Adrenal gland (tissue), 9 donors: ENCODE measurements at regions not wholly inside any gene's neighbourhood (a gene's known extent, or its start where the extent isn't known, plus 50 kb on each side); places are given as distances from the start of the nearest gene placed in this dataset.

ENCODE experiments used
- DNase-seq, 7 donors: peaks; one replicate each; pipeline ENCODE4 v3.0.0-alpha.2; 2019 to 2020
- H3K27ac ChIP-seq, 5 donors: fragments of 200-600 bp; sonication (generic) in 4 of 5; 1 replicate in 3 of 5; 2 replicates in 2 of 5; pipeline versions ENCODE4 v1.5.1 to v1.8.0; 2016 to 2020; ENCODE audit warnings: mild to moderate bottlenecking in 1 of 5
- H3K27me3 ChIP-seq: fragments of 200-600 bp; 2 replicates; pipeline ENCODE4 v1.8.0; 2021
- H3K36me3 ChIP-seq, 2 donors: fragments of 200-600 bp; replicated peaks in 1 of 2; 1 replicate in 1 of 2; 2 replicates in 1 of 2; pipeline versions ENCODE4 v1.5.1 to v1.8.0; 2018 to 2022
- H3K4me1 ChIP-seq, 2 donors: fragments of 200-600 bp; replicated peaks in 1 of 2; 1 replicate in 1 of 2; 2 replicates in 1 of 2; pipeline versions ENCODE4 v1.5.1 to v1.8.0; 2018 to 2021
- H3K4me3 ChIP-seq, 4 donors: fragments of 200-600 bp; sonication (generic) in 3 of 4; one replicate each; pipeline ENCODE4 v1.5.1; 2016 to 2018
- H3K9me3 ChIP-seq, 3 donors: fragments of 200-600 bp; sonication (generic) in 1 of 3; replicated peaks in 1 of 3; 1 replicate in 2 of 3; 2 replicates in 1 of 3; pipeline versions ENCODE4 v1.5.1 to v1.8.0; 2016 to 2021
- POLR2A ChIP-seq, 2 donors: fragments of 450-650 bp; IDR thresholded peaks; one replicate each; pipeline ENCODE4 v1.6.1; 2017; ENCODE audit warnings: antibody characterized with exemption in 2 of 2, mild to moderate bottlenecking in 2 of 2, moderate library complexity in 1 of 2
- WGBS, 4 donors: extraction: QIAGEN DNeasy Blood & Tissue Kit in 2 of 4; methylation state at CpG; one replicate each; pipeline versions ENCODE4 v1.1.5 to v1.1.7; 2013 to 2017; 5-methylcytosine and 5-hydroxymethylcytosine counted together
- intact Hi-C, 2 donors: fragments of 100-400 bp; cut with DNase I; formaldehyde crosslinking; loops; one replicate each; pipeline versions ENCODE4 v1.14.1 to v1.15.0; 2022 to 2023
- TF ChIP-seq, protein P1 (sequence below), 6 experiments: fragments of 450-650 bp in 4 of 6; fragments of 200-600 bp in 2 of 6; sonication (generic) in 1 of 6; IDR thresholded peaks; 1 replicate in 5 of 6; 2 replicates in 1 of 6; pipeline versions ENCODE4 v1.5.1 to v1.8.0; 2016 to 2021; ENCODE audit warnings: antibody characterized with exemption in 6 of 6, mild to moderate bottlenecking in 2 of 6, moderate library complexity in 1 of 6
- donor health status: healthy with polysubstance abuse.
- donor health status: Bipolar disorder and iron deficiency.
- donor health status: DM: yes; HTN: yes; CAD: no.
- donor health status: DM: no; HTN: no; CAD: no.
- donor health status: DM: no; HTN: no; CAD: no.

DNA sequence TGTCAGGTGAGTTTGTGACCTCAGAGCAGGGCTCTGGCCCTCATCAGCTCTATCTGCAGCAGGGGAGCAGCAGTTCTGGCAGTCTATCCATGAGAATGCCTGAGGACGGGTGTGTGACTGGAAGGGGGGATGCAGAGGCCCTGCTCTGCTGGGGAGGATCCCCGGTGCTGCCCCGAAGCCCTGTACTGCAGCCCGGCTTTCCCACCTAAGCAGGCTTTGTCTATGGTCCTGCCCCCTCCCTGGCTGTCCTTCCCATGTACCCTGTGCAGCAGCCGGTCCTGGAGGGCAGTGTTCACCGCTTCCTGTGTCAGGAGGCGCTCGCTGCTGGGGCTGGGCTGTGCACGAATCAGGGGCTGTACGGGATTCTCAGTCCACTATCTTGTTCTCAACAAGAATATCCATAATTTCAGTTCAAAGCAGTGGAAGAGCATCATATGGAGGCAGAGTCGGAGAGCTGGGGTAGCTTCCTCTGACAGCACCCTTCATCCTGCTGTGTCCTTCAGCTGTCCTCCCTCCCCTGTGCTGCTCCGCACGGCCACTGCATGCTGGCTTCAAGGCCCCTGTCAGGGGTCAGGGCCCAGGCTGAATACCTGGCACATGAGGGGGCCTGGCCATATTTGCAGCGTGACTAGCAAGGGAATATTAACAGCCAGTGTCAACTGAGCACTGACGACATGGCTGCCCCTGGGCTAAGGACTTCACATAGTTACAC lies 125.2 kb downstream of the CTTN start:
- no peak for TF ChIP-seq POLR2A (IDR thresholded peaks at IDR 0.05)
- TF ChIP-seq, protein P1, sequence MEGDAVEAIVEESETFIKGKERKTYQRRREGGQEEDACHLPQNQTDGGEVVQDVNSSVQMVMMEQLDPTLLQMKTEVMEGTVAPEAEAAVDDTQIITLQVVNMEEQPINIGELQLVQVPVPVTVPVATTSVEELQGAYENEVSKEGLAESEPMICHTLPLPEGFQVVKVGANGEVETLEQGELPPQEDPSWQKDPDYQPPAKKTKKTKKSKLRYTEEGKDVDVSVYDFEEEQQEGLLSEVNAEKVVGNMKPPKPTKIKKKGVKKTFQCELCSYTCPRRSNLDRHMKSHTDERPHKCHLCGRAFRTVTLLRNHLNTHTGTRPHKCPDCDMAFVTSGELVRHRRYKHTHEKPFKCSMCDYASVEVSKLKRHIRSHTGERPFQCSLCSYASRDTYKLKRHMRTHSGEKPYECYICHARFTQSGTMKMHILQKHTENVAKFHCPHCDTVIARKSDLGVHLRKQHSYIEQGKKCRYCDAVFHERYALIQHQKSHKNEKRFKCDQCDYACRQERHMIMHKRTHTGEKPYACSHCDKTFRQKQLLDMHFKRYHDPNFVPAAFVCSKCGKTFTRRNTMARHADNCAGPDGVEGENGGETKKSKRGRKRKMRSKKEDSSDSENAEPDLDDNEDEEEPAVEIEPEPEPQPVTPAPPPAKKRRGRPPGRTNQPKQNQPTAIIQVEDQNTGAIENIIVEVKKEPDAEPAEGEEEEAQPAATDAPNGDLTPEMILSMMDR (IDR thresholded peaks at IDR 0.05) = no peak
- no peaks in the 10 kb centered on the region for H3K36me3 ChIP-seq
- no peak overlapping the region for H3K4me3 ChIP-seq
- no peaks in the 10 kb centered on the region for H3K9me3 ChIP-seq
- WGBS, 4 donors = 68 to 73% (median 73%) methylated on average over 5 to 15 of the region's 15 CpGs
- H3K27ac ChIP-seq = no peak overlapping the region
- H3K27me3 ChIP-seq = no peaks in the 10 kb centered on the region
- H3K4me1 ChIP-seq = no peaks in the 10 kb centered on the region
- DNase-seq = no peak
- intact Hi-C loops = no loop called here

DNA sequence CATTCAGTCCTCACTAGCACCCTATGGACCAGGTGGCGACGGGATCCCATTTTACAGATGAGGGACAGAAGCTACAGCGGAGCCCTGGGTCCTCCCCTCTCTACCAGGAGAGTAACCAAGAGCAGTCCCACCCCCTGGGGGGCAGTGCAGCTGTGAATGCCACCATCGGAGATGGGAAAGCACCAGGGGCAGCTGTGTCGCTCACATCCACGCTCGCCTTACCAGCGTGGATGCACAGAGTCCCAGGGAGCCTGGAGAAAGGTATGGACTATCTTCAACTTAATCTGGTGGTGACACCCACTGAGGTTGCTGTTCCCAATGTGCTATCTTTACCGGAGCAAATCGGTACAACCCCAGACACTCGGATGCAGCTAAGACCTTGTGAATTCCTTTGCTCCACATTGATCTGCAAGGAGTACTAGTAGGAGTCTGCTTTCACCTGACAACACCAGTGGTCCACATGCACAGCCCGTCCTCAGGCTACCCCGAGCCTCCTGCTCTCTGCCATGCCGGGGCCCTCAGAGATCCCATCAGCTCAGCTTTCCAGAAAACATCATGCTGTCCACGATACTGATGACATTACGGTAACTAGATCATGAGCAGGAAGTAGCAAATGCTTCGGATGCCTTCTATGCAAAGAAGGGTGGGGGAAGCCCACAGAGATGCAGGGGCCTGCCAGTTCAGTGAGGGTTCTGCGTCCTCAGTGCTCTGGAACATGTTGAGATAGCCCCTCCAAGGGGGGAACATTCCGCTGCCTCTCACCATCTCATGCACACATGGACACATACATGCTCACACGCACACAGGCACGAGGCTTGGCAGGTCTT lies 126.0 kb downstream of the CTTN start:
- no peak overlapping the region for H3K27ac ChIP-seq
- DNase-seq = no peak
- no peak overlapping the region for H3K4me3 ChIP-seq
- no peaks in the 10 kb centered on the region for H3K27me3 ChIP-seq
- no peaks in the 10 kb centered on the region for H3K4me1 ChIP-seq
- TF ChIP-seq POLR2A (IDR thresholded peaks at IDR 0.05) = no peak
- TF ChIP-seq, protein P1 (IDR thresholded peaks at IDR 0.05) = no peak
- intact Hi-C loops = no loop called here
- no peaks in the 10 kb centered on the region for H3K36me3 ChIP-seq
- WGBS, 4 donors = 73 to 90% (median 79%) methylated on average over 11 to 21 of the region's 21 CpGs
- H3K9me3 ChIP-seq = no peaks in the 10 kb centered on the region

DNA sequence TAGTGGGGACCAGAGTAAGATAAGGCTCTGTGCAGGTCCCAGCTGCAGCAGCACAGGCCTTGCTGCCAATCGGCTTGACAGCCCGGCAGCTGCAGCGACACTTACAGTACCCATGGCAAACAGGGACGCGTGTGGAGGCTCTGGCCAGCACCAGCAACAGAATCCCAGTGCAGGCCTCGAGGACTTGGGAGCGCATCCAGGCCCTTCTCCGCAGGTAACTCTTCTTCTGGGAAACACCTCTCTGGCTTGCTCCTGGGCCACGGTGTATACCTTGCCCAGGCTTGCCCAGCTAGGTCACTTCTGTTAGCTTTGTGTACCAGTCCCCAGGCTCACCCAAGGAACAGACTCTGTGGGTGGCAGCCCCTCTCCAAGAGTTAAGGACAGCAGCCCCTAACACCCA lies 126.7 kb downstream of the CTTN start:
- Histone ChIP-seq H3K4me1 (no peaks in the 10 kb centered on the region), H3K36me3 (no peaks in the 10 kb centered on the region), H3K27me3 (no peaks in the 10 kb centered on the region), H3K27ac (no peak overlapping the region), H3K9me3 (no peaks in the 10 kb centered on the region), H3K4me3 (no peak overlapping the region)
- TF ChIP-seq, protein P1 (IDR thresholded peaks at IDR 0.05) = no peak
- no peak for TF ChIP-seq POLR2A (IDR thresholded peaks at IDR 0.05)
- 84 to 93% (median 88%) methylated on average over 3 to 9 of the region's 9 CpGs for WGBS, 4 donors
- intact Hi-C loops = no loop called here
- DNase-seq = no peak

GRCh38 chr11:70525466-70525865 lies 127.1 kb downstream of the CTTN start:
- TF ChIP-seq POLR2A (IDR thresholded peaks at IDR 0.05) = no peak
- no peaks in the 10 kb centered on the region for H3K9me3 ChIP-seq
- no peaks in the 10 kb centered on the region for H3K36me3 ChIP-seq
- 87 to 91% (median 91%) methylated on average over 7 of the region's 7 CpGs for WGBS, 4 donors
- no peaks in the 10 kb centered on the region for H3K4me1 ChIP-seq
- H3K4me3 ChIP-seq = no peak overlapping the region
- intact Hi-C loops = no loop called here
- DNase-seq = no peak
- no peak overlapping the region for H3K27ac ChIP-seq
- no peaks in the 10 kb centered on the region for H3K27me3 ChIP-seq
